Liver (tissue), 8 donors: ENCODE measurements at regions not wholly inside any gene's neighbourhood (a gene's known extent, or its start where the extent isn't known, plus 50 kb on each side); places are given as distances from the start of the nearest gene placed in this dataset.

ENCODE experiments used
- DNase-seq: peaks from one replicate; pipeline ENCODE4 v3.0.0-alpha.2; 2017; ENCODE audit warnings: low spot score
- H3K27ac ChIP-seq, 2 donors: one replicate each; pipeline ENCODE4 v1.7.0; 2013; ENCODE audit warnings: inconsistent platforms in 2 of 2, low read length in 2 of 2, control low read depth in 1 of 2, low read depth in 1 of 2, mild to moderate bottlenecking in 1 of 2
- H3K27me3 ChIP-seq, 4 donors: one replicate each; pipeline versions ENCODE4 v1.6.1 to v1.7.0; 2013; ENCODE audit warnings: low read length in 3 of 4, inconsistent platforms in 1 of 4, mild to moderate bottlenecking in 1 of 4, moderate library complexity in 1 of 4; ENCODE audit not compliant: control insufficient read depth in 4 of 4, insufficient read depth in 4 of 4
- H3K36me3 ChIP-seq, 4 donors: one replicate each; pipeline versions ENCODE4 v1.6.1 to v1.7.0; 2013; ENCODE audit warnings: low read length in 3 of 4, mild to moderate bottlenecking in 3 of 4, low read depth in 1 of 4, moderate library complexity in 1 of 4; ENCODE audit not compliant: control insufficient read depth in 4 of 4, insufficient read depth in 3 of 4
- H3K4me1 ChIP-seq, 4 donors: one replicate each; pipeline versions ENCODE4 v1.6.1 to v1.7.0; 2013; ENCODE audit warnings: low read length in 3 of 4, mild to moderate bottlenecking in 3 of 4, moderate library complexity in 1 of 4; ENCODE audit not compliant: control insufficient read depth in 4 of 4, insufficient read depth in 4 of 4
- H3K4me3 ChIP-seq, 3 donors: one replicate each; pipeline versions ENCODE4 v1.6.1 to v1.7.0; 2013; ENCODE audit warnings: low read length in 3 of 3, control low read depth in 1 of 3, low read depth in 1 of 3, mild to moderate bottlenecking in 1 of 3
- H3K9ac ChIP-seq, 2 donors: one replicate each; pipeline ENCODE4 v1.7.0; 2013; ENCODE audit warnings: low read length in 2 of 2, mild to moderate bottlenecking in 2 of 2, moderate library complexity in 2 of 2, control low read depth in 1 of 2, low read depth in 1 of 2
- H3K9me3 ChIP-seq, 4 donors: one replicate each; pipeline versions ENCODE4 v1.6.1 to v1.7.0; 2013; ENCODE audit warnings: low read length in 3 of 4; ENCODE audit not compliant: control insufficient read depth in 4 of 4
- EGR1 ChIP-seq, 2 donors: IDR thresholded peaks; 2 replicates each; pipeline ENCODE4 v1.6.1; 2016 to 2018; ENCODE audit warnings: antibody characterized with exemption in 2 of 2, low read depth in 2 of 2
- FOXA1 ChIP-seq: IDR thresholded peaks from 2 replicates; pipeline ENCODE4 v1.6.1; 2016; ENCODE audit warnings: antibody characterized with exemption
- FOXA2 ChIP-seq: IDR thresholded peaks from 2 replicates; pipeline ENCODE4 v1.6.1; 2016; ENCODE audit warnings: antibody characterized with exemption
- GABPA ChIP-seq, 2 donors: IDR thresholded peaks in 1 of 2; conservative IDR thresholded peaks in 1 of 2; 2 replicates each; pipeline ENCODE4 v1.6.1; 2016; ENCODE audit warnings: antibody characterized with exemption in 2 of 2, mild to moderate bottlenecking in 1 of 2, moderate library complexity in 1 of 2
- HNF4A ChIP-seq, 2 donors: conservative IDR thresholded peaks; 2 replicates each; pipeline ENCODE4 v1.6.1; 2016; ENCODE audit warnings: antibody characterized with exemption in 2 of 2, mild to moderate bottlenecking in 2 of 2
- HNF4G ChIP-seq: IDR thresholded peaks from 2 replicates; pipeline ENCODE4 v1.6.1; 2016; ENCODE audit warnings: antibody characterized with exemption
- JUND ChIP-seq, 2 donors: IDR thresholded peaks; 2 replicates each; pipeline ENCODE4 v1.6.1; 2016; ENCODE audit warnings: antibody characterized with exemption in 2 of 2
- NR2F2 ChIP-seq: IDR thresholded peaks from 2 replicates; pipeline ENCODE4 v1.6.1; 2016; ENCODE audit warnings: antibody characterized with exemption
- RAD21 ChIP-seq, 2 donors: IDR thresholded peaks; 2 replicates each; pipeline ENCODE4 v1.6.1; 2016; ENCODE audit warnings: antibody characterized with exemption in 2 of 2, mild to moderate bottlenecking in 2 of 2
- RXRA ChIP-seq, 2 donors: IDR thresholded peaks; 2 replicates each; pipeline ENCODE4 v1.6.1; 2017 to 2018; ENCODE audit warnings: antibody characterized with exemption in 2 of 2, mild to moderate bottlenecking in 1 of 2
- SP1 ChIP-seq: IDR thresholded peaks from 2 replicates; pipeline ENCODE4 v1.6.1; 2018; ENCODE audit warnings: antibody characterized with exemption, mild to moderate bottlenecking
- TAF1 ChIP-seq: conservative IDR thresholded peaks from 2 replicates; pipeline ENCODE4 v1.6.1; 2016; ENCODE audit warnings: antibody characterized with exemption, mild to moderate bottlenecking
- YY1 ChIP-seq: IDR thresholded peaks from 2 replicates; pipeline ENCODE4 v1.6.1; 2016; ENCODE audit warnings: antibody characterized with exemption, mild to moderate bottlenecking
- WGBS: extraction: QIAGEN DNeasy Blood & Tissue Kit; methylation state at CpG from one replicate; pipeline ENCODE4 v1.1.7; 2013; 5-methylcytosine and 5-hydroxymethylcytosine counted together
- TF ChIP-seq, protein P1 (sequence below): IDR thresholded peaks from 2 replicates; pipeline ENCODE4 v1.6.1; 2016; ENCODE audit warnings: antibody characterized with exemption
- TF ChIP-seq, protein P2 (sequence below): fragments of 150-350 bp; IDR thresholded peaks from 2 replicates; pipeline ENCODE4 v1.5.1; 2017; ENCODE audit warnings: improper control_type of control experiment, low read depth, low read length; ENCODE audit not compliant: missing input control
- TF ChIP-seq, protein P3 (sequence below): IDR thresholded peaks from 2 replicates; pipeline ENCODE4 v1.6.1; 2016; ENCODE audit warnings: antibody characterized with exemption, mild to moderate bottlenecking
- TF ChIP-seq, protein P4 (sequence below): IDR thresholded peaks from 2 replicates; pipeline ENCODE4 v1.6.1; 2016; ENCODE audit warnings: antibody characterized with exemption
- TF ChIP-seq, protein P5 (sequence below): IDR thresholded peaks from 2 replicates; pipeline ENCODE4 v1.6.1; 2016; ENCODE audit warnings: antibody characterized with exemption
- donor health status: healthy.
- donor health status: healthy.
- donor health status: healthy.
- donor health status: healthy.
- donor health status: healthy.

DNA sequence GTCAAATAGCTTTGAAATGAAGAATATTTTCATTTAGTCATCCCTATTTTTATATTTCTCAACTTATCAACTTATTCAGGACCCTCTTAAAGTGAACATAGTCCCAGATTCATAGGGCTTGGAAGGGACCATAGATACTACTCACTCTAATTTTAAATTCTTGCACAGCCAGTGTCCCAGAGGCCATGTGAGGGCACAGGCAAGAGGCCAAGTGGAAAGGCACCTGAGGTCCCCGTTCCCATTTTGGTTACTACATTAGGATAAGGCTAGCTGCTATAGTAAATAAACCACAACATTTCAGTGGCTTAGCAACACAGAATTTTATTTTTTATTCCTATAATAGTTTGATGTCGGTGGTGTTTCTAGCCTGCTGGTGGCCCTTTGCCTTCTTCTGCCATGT is 227.8 kb downstream of the SPTSSA start:
- Histone ChIP-seq H3K36me3 (no peaks in the 10 kb centered on the region), H3K9me3 (no peaks in the 10 kb centered on the region), H3K27me3 (no peaks in the 10 kb centered on the region), H3K4me1 (no peaks in the 10 kb centered on the region), H3K27ac (no peak overlapping the region), H3K9ac (no peak overlapping the region), H3K4me3 (no peak overlapping the region)
- WGBS = 82% methylated on average over 2 of the region's 2 CpGs
- TF ChIP-seq GABPA (IDR thresholded peaks at IDR 0.05 in 1 of 2, conservative IDR thresholded peaks at IDR 0.05 in 1 of 2) (no peak), JUND (IDR thresholded peaks at IDR 0.05) (no peak), SP1 (no peak), HNF4G (no peak), NR2F2 (no peak), FOXA2 (no peak), FOXA1 (no peak), HNF4A (conservative IDR thresholded peaks at IDR 0.05) (no peak), TAF1 (no peak), YY1 (no peak), RAD21 (IDR thresholded peaks at IDR 0.05) (no peak), EGR1 (IDR thresholded peaks at IDR 0.05; ENCODE audit: low read depth in 2 of 2) (no peak), RXRA (IDR thresholded peaks at IDR 0.05) (no peak)
- TF ChIP-seq, protein P1, sequence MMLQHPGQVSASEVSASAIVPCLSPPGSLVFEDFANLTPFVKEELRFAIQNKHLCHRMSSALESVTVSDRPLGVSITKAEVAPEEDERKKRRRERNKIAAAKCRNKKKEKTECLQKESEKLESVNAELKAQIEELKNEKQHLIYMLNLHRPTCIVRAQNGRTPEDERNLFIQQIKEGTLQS = no peak
- TF ChIP-seq, protein P2, sequence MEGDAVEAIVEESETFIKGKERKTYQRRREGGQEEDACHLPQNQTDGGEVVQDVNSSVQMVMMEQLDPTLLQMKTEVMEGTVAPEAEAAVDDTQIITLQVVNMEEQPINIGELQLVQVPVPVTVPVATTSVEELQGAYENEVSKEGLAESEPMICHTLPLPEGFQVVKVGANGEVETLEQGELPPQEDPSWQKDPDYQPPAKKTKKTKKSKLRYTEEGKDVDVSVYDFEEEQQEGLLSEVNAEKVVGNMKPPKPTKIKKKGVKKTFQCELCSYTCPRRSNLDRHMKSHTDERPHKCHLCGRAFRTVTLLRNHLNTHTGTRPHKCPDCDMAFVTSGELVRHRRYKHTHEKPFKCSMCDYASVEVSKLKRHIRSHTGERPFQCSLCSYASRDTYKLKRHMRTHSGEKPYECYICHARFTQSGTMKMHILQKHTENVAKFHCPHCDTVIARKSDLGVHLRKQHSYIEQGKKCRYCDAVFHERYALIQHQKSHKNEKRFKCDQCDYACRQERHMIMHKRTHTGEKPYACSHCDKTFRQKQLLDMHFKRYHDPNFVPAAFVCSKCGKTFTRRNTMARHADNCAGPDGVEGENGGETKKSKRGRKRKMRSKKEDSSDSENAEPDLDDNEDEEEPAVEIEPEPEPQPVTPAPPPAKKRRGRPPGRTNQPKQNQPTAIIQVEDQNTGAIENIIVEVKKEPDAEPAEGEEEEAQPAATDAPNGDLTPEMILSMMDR = no peak
- TF ChIP-seq, protein P3, sequence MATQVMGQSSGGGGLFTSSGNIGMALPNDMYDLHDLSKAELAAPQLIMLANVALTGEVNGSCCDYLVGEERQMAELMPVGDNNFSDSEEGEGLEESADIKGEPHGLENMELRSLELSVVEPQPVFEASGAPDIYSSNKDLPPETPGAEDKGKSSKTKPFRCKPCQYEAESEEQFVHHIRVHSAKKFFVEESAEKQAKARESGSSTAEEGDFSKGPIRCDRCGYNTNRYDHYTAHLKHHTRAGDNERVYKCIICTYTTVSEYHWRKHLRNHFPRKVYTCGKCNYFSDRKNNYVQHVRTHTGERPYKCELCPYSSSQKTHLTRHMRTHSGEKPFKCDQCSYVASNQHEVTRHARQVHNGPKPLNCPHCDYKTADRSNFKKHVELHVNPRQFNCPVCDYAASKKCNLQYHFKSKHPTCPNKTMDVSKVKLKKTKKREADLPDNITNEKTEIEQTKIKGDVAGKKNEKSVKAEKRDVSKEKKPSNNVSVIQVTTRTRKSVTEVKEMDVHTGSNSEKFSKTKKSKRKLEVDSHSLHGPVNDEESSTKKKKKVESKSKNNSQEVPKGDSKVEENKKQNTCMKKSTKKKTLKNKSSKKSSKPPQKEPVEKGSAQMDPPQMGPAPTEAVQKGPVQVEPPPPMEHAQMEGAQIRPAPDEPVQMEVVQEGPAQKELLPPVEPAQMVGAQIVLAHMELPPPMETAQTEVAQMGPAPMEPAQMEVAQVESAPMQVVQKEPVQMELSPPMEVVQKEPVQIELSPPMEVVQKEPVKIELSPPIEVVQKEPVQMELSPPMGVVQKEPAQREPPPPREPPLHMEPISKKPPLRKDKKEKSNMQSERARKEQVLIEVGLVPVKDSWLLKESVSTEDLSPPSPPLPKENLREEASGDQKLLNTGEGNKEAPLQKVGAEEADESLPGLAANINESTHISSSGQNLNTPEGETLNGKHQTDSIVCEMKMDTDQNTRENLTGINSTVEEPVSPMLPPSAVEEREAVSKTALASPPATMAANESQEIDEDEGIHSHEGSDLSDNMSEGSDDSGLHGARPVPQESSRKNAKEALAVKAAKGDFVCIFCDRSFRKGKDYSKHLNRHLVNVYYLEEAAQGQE = no peak
- TF ChIP-seq, protein P4, sequence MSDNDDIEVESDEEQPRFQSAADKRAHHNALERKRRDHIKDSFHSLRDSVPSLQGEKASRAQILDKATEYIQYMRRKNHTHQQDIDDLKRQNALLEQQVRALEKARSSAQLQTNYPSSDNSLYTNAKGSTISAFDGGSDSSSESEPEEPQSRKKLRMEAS = no peak
- TF ChIP-seq, protein P5, sequence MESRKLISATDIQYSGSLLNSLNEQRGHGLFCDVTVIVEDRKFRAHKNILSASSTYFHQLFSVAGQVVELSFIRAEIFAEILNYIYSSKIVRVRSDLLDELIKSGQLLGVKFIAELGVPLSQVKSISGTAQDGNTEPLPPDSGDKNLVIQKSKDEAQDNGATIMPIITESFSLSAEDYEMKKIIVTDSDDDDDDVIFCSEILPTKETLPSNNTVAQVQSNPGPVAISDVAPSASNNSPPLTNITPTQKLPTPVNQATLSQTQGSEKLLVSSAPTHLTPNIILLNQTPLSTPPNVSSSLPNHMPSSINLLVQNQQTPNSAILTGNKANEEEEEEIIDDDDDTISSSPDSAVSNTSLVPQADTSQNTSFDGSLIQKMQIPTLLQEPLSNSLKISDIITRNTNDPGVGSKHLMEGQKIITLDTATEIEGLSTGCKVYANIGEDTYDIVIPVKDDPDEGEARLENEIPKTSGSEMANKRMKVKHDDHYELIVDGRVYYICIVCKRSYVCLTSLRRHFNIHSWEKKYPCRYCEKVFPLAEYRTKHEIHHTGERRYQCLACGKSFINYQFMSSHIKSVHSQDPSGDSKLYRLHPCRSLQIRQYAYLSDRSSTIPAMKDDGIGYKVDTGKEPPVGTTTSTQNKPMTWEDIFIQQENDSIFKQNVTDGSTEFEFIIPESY = no peak
- DNase-seq = no peak

DNA sequence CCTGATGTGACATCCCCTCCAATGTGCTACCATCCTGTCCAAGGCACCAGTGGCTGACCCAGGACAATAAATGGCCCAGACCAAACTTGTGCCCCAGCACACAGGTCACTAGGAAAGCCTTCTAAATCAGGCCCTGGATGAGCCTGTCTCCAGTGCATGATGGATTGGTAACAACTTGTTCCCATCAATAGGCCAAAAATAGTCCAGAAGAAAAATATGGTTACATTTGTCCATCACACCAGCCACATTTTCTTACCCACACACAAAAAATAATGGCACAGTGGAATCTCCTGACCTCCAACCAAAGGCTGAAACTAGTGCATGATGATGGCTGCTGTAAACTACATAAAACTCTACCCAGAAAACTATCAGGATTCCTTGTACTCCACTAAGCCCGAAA is 228.4 kb downstream of the SPTSSA start:
- 92% methylated on average over 1 of the region's 1 CpG for WGBS
- no peaks in the 10 kb centered on the region for H3K27me3 ChIP-seq
- no peak overlapping the region for H3K9ac ChIP-seq
- no peaks in the 10 kb centered on the region for H3K4me1 ChIP-seq
- H3K4me3 ChIP-seq = no peak overlapping the region
- no peaks in the 10 kb centered on the region for H3K9me3 ChIP-seq
- no peak for DNase-seq
- no peaks in the 10 kb centered on the region for H3K36me3 ChIP-seq
- H3K27ac ChIP-seq = no peak overlapping the region
- TF ChIP-seq RAD21 (IDR thresholded peaks at IDR 0.05) (no peak), TAF1 (no peak), JUND (IDR thresholded peaks at IDR 0.05) (no peak), YY1 (no peak), HNF4A (conservative IDR thresholded peaks at IDR 0.05) (no peak), NR2F2 (no peak), EGR1 (IDR thresholded peaks at IDR 0.05; ENCODE audit: low read depth in 2 of 2) (no peak), GABPA (IDR thresholded peaks at IDR 0.05 in 1 of 2, conservative IDR thresholded peaks at IDR 0.05 in 1 of 2) (no peak), HNF4G (no peak), RXRA (IDR thresholded peaks at IDR 0.05) (no peak)
- TF ChIP-seq, protein P5 = no peak
- TF ChIP-seq, protein P1 = no peak
- TF ChIP-seq, protein P3 = no peak
